Neural progenitor cell (in vitro differentiated cells): ENCODE measurements at regions not wholly inside any gene's neighbourhood (a gene's known extent, or its start where the extent isn't known, plus 50 kb on each side); places are given as distances from the start of the nearest gene placed in this dataset.

ENCODE experiments used
- EZH2 ChIP-seq: fragments of 200-600 bp; sonication (generic); IDR thresholded peaks from 2 replicates; pipeline ENCODE4 v1.6.1; 2017; ENCODE audit warnings: antibody characterized with exemption, mild to moderate bottlenecking, moderate library complexity
- TF ChIP-seq, protein P1 (sequence below): fragments of 200-600 bp; sonication (generic); IDR thresholded peaks from 2 replicates; pipeline ENCODE4 v1.5.1; 2017; ENCODE audit warnings: antibody characterized with exemption, mild to moderate bottlenecking

DNA sequence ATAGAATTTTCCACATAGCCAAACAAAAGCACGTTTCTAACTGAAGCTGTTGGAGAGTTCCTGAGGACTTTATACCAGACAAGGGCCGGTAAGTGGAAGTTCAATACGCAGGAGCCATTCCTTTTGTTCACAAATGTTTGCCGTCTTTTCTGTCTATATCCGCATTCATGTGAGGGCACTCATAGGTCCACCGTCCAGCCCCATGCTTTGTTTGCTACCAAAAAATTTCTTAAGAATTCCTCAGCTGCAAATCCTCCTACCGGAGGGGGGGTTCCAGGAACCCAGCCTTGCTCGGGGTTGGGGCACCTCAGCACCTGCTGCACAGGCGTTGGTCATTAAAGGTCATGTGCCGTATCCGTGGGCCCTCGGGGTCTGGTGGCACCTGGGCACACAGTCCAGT is 276.8 kb downstream of the SEC14L1 start:
- TF ChIP-seq EZH2, result no peak
- TF ChIP-seq, protein P1, sequence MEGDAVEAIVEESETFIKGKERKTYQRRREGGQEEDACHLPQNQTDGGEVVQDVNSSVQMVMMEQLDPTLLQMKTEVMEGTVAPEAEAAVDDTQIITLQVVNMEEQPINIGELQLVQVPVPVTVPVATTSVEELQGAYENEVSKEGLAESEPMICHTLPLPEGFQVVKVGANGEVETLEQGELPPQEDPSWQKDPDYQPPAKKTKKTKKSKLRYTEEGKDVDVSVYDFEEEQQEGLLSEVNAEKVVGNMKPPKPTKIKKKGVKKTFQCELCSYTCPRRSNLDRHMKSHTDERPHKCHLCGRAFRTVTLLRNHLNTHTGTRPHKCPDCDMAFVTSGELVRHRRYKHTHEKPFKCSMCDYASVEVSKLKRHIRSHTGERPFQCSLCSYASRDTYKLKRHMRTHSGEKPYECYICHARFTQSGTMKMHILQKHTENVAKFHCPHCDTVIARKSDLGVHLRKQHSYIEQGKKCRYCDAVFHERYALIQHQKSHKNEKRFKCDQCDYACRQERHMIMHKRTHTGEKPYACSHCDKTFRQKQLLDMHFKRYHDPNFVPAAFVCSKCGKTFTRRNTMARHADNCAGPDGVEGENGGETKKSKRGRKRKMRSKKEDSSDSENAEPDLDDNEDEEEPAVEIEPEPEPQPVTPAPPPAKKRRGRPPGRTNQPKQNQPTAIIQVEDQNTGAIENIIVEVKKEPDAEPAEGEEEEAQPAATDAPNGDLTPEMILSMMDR, result no peak
